Neural progenitor cell (in vitro differentiated cells): ENCODE measurements at regions not wholly inside any gene's neighbourhood (a gene's known extent, or its start where the extent isn't known, plus 50 kb on each side); places are given as distances from the start of the nearest gene placed in this dataset.

Source experiments
- CTCF ChIP-seq: fragments of 200-600 bp; sonication (generic); IDR thresholded peaks from 2 replicates; pipeline ENCODE4 v1.5.1; 2017; ENCODE audit warnings: antibody characterized with exemption, mild to moderate bottlenecking
- EZH2 ChIP-seq: fragments of 200-600 bp; sonication (generic); IDR thresholded peaks from 2 replicates; pipeline ENCODE4 v1.6.1; 2017; ENCODE audit warnings: antibody characterized with exemption, mild to moderate bottlenecking, moderate library complexity
- EZH2phosphoT487 ChIP-seq: fragments of 200-600 bp; sonication (generic); IDR thresholded peaks from 2 replicates; pipeline ENCODE4 v1.6.1; 2017; ENCODE audit warnings: antibody characterized with exemption

GRCh38 chr7:68789597-68789996 is 808.7 kb upstream of the AUTS2 start:
- TF ChIP-seq CTCF: no peak
- TF ChIP-seq EZH2phosphoT487: no peak
- TF ChIP-seq EZH2: no peak
